H1 (cell line): ENCODE measurements at regions not wholly inside any gene's neighbourhood (a gene's known extent, or its start where the extent isn't known, plus 50 kb on each side); places are given as distances from the start of the nearest gene placed in this dataset.
A peak's percentile ranks its signal among the peaks of the same experiment; 100 is the strongest.

ENCODE experiments used
- CTCF ChIA-PET: fragments of 300-600 bp; sonication (Branson Sonifier 250); formaldehyde crosslinking; loops from one replicate; lab custom pipeline; 2021; ENCODE audit not compliant: partially characterized antibody; lab: Charles Lee
- POLR2A ChIA-PET: fragments of 300-600 bp; sonication (Branson Sonifier 250); formaldehyde crosslinking; loops from one replicate; lab custom pipeline; 2021; ENCODE audit warnings: inconsistent platforms; ENCODE audit not compliant: partially characterized antibody; lab: Charles Lee
- DNase-seq, 2 experiments: peaks; one replicate each; pipeline versions ENCODE4 v3.0.0 to v3.0.0-alpha.2; 2010 to 2022; ENCODE audit warnings: low spot score in 2 of 2, low read depth in 1 of 2, mixed read lengths in 1 of 2
- FAIRE-seq: peaks from 2 replicates; lab custom pipeline; 2011; peaks lifted over from hg19 to GRCh38; lab: Jason Lieb, UNC
- H2AFZ ChIP-seq: 2 replicates; pipeline ENCODE4 v1.8.1; 2012; ENCODE audit warnings: low read length, inconsistent platforms
- H2AK5ac ChIP-seq: 2 replicates; pipeline ENCODE4 v1.6.1; 2013; ENCODE audit warnings: low read depth, low read length
- H2BK120ac ChIP-seq: replicated peaks from 2 replicates; pipeline ENCODE3; 2013; ENCODE audit warnings: low read depth, low read length, inconsistent platforms
- H2BK12ac ChIP-seq: 2 replicates; pipeline ENCODE4 v1.6.1; 2013; ENCODE audit warnings: low read depth, low read length
- H2BK15ac ChIP-seq: 2 replicates; pipeline ENCODE4 v1.6.1; 2013; ENCODE audit warnings: low read length
- H2BK20ac ChIP-seq: 2 replicates; pipeline ENCODE4 v1.6.1; 2013; ENCODE audit warnings: low read length
- H2BK5ac ChIP-seq: 2 replicates; pipeline ENCODE4 v1.6.1; 2013; ENCODE audit warnings: low read depth, low read length
- H3K14ac ChIP-seq: 2 replicates; pipeline ENCODE4 v1.6.1; 2013; ENCODE audit warnings: inconsistent platforms; ENCODE audit not compliant: insufficient read length
- H3K18ac ChIP-seq: 2 replicates; pipeline ENCODE4 v1.6.1; 2013; ENCODE audit warnings: low read length; ENCODE audit errors: extremely low read depth
- H3K23ac ChIP-seq: 2 replicates; pipeline ENCODE4 v1.6.1; 2013; ENCODE audit warnings: inconsistent platforms; ENCODE audit not compliant: insufficient read length
- H3K23me2 ChIP-seq: 2 replicates; pipeline ENCODE4 v1.6.1; 2013; ENCODE audit warnings: low read depth, low read length
- H3K27ac ChIP-seq: 2 replicates; pipeline ENCODE4 v1.6.1; 2011; ENCODE audit warnings: low read depth, low read length, inconsistent platforms
- H3K27me3 ChIP-seq, 4 experiments: replicated peaks in 1 of 4; 1 replicate in 1 of 4; 2 replicates in 3 of 4; pipeline versions ENCODE4 v1.6.1 to v1.8.1; 2011 to 2013; ENCODE audit warnings: low read length in 3 of 4, mild to moderate bottlenecking in 3 of 4, inconsistent platforms in 2 of 4, mixed read lengths in 2 of 4, moderate library complexity in 1 of 4; ENCODE audit not compliant: control insufficient read depth in 3 of 4, insufficient read depth in 3 of 4; ENCODE audit errors: extremely low read depth in 1 of 4
- H3K36me3 ChIP-seq, 4 experiments: 2 replicates each; pipeline versions ENCODE4 v1.6.1 to v1.8.1; 2011 to 2013; ENCODE audit warnings: mild to moderate bottlenecking in 4 of 4, low read length in 3 of 4, moderate library complexity in 2 of 4, control low read depth in 1 of 4, inconsistent platforms in 1 of 4; ENCODE audit not compliant: insufficient read depth in 4 of 4, control insufficient read depth in 2 of 4
- H3K4ac ChIP-seq: replicated peaks from 2 replicates; pipeline ENCODE3; 2013; ENCODE audit warnings: low read length, low read depth, mixed read lengths, inconsistent platforms; ENCODE audit not compliant: insufficient read length
- H3K4me1 ChIP-seq, 4 experiments: replicated peaks in 1 of 4; 1 replicate in 1 of 4; 2 replicates in 3 of 4; pipeline versions ENCODE4 v1.6.1 to v1.8.1; 2011 to 2013; ENCODE audit warnings: low read length in 3 of 4, inconsistent platforms in 2 of 4, mixed read lengths in 1 of 4; ENCODE audit not compliant: insufficient read depth in 4 of 4, control insufficient read depth in 3 of 4
- H3K4me2 ChIP-seq, 2 experiments: 2 replicates each; pipeline versions ENCODE4 v1.6.1 to v1.8.1; 2011 to 2013; ENCODE audit warnings: low read depth in 2 of 2, low read length in 2 of 2, control low read depth in 1 of 2, inconsistent platforms in 1 of 2, mild to moderate bottlenecking in 1 of 2; ENCODE audit not compliant: insufficient read depth in 1 of 2
- H3K4me3 ChIP-seq, 4 experiments: fragments of 200-600, 300-600 bp in 1 of 4; sonication (generic), shearing (Covaris generic), sonication (Bioruptor Twin) in 1 of 4; 2 replicates each; pipeline versions ENCODE4 v1.5.1 to v1.8.1; 2011 to 2016; ENCODE audit warnings: low read length in 4 of 4, low read depth in 3 of 4, control low read depth in 2 of 4, inconsistent platforms in 2 of 4, mild to moderate bottlenecking in 2 of 4, mixed read lengths in 1 of 4, moderate library complexity in 1 of 4; ENCODE audit not compliant: insufficient read depth in 2 of 4; ENCODE audit errors: extremely low read depth in 1 of 4
- H3K56ac ChIP-seq: replicated peaks from 2 replicates; pipeline ENCODE3; 2013; ENCODE audit warnings: low read depth, mild to moderate bottlenecking, mixed read lengths, low read length, inconsistent platforms; ENCODE audit not compliant: insufficient read length
- H3K79me1 ChIP-seq: 2 replicates; pipeline ENCODE4 v1.6.1; 2013; ENCODE audit warnings: low read depth, low read length, control low read depth
- H3K79me2 ChIP-seq, 2 experiments: 2 replicates each; pipeline versions ENCODE4 v1.6.1 to v1.8.1; 2012 to 2013; ENCODE audit warnings: low read length in 2 of 2, mild to moderate bottlenecking in 2 of 2, inconsistent platforms in 1 of 2; ENCODE audit not compliant: insufficient read depth in 2 of 2, control insufficient read depth in 1 of 2
- H3K9ac ChIP-seq, 4 experiments: replicated peaks in 1 of 4; 1 replicate in 1 of 4; 2 replicates in 3 of 4; pipeline versions ENCODE4 v1.6.1 to v1.8.1; 2011 to 2013; ENCODE audit warnings: low read depth in 3 of 4, low read length in 3 of 4, control low read depth in 2 of 4, mild to moderate bottlenecking in 2 of 4, moderate library complexity in 2 of 4, inconsistent platforms in 1 of 4; ENCODE audit errors: extremely low read depth in 1 of 4
- H3K9me3 ChIP-seq, 2 experiments: 2 replicates each; pipeline versions ENCODE4 v1.6.1 to v1.8.1; 2012 to 2013; ENCODE audit warnings: mild to moderate bottlenecking in 2 of 2, moderate library complexity in 2 of 2, control low read depth in 1 of 2, inconsistent platforms in 1 of 2, low read depth in 1 of 2, low read length in 1 of 2, mixed read lengths in 1 of 2; ENCODE audit not compliant: insufficient read depth in 2 of 2
- H4K20me1 ChIP-seq, 2 experiments: replicated peaks in 1 of 2; 2 replicates each; pipeline versions ENCODE3 to v1.8.1; 2011 to 2013; ENCODE audit warnings: inconsistent platforms in 2 of 2, low read length in 2 of 2, mild to moderate bottlenecking in 1 of 2; ENCODE audit not compliant: insufficient read depth in 2 of 2, control insufficient read depth in 1 of 2
- H4K5ac ChIP-seq: 2 replicates; pipeline ENCODE4 v1.6.1; 2013; ENCODE audit warnings: low read length, low read depth, mixed read lengths, inconsistent platforms; ENCODE audit not compliant: insufficient read length
- H4K8ac ChIP-seq: 2 replicates; pipeline ENCODE4 v1.8.0; 2013; ENCODE audit warnings: mild to moderate bottlenecking, moderate library complexity, low read length, inconsistent platforms; ENCODE audit not compliant: insufficient read depth; ENCODE audit errors: extremely low read depth
- H4K91ac ChIP-seq: replicated peaks from 2 replicates; pipeline ENCODE3; 2013; ENCODE audit warnings: low read length, mixed read lengths, inconsistent platforms; ENCODE audit not compliant: insufficient read length
- CEBPB ChIP-seq: IDR thresholded peaks from 2 replicates; pipeline ENCODE4 v1.6.1; 2012; ENCODE audit warnings: low read depth, low read length
- FOSL1 ChIP-seq: IDR thresholded peaks from 2 replicates; pipeline ENCODE4 v1.6.1; 2011; ENCODE audit warnings: mild to moderate bottlenecking, low read depth, low read length, moderate library complexity; ENCODE audit not compliant: insufficient read depth
- JUN ChIP-seq: IDR thresholded peaks from 2 replicates; pipeline ENCODE4 v1.6.1; 2011; ENCODE audit warnings: low read depth, mild to moderate bottlenecking, improper control_type of control experiment, low read length
- KDM1A ChIP-seq: fragments of 200-600, 300-600 bp; sonication (generic); IDR thresholded peaks from 2 replicates; pipeline ENCODE4 v1.7.1; 2016; ENCODE audit warnings: mild to moderate bottlenecking, low read length, borderline replicate concordance
- POLR2A ChIP-seq, 2 experiments: IDR thresholded peaks; 1 replicate in 1 of 2; 2 replicates in 1 of 2; pipeline ENCODE4 v1.6.1; 2011; ENCODE audit warnings: low read depth in 2 of 2, low read length in 2 of 2, mild to moderate bottlenecking in 2 of 2; ENCODE audit errors: control extremely low read depth in 1 of 2
- POLR2AphosphoS5 ChIP-seq: IDR thresholded peaks from 2 replicates; pipeline ENCODE4 v1.6.1; 2011; ENCODE audit warnings: low read depth, low read length
- SAP30 ChIP-seq: fragments of 300-600 bp; sonication (generic); IDR thresholded peaks from 2 replicates; pipeline ENCODE4 v1.7.1; 2012; ENCODE audit warnings: low read length, moderate library complexity, mild to moderate bottlenecking, inconsistent platforms; ENCODE audit not compliant: insufficient read depth, insufficient replicate concordance
- SIRT6 ChIP-seq: IDR thresholded peaks from one replicate; pipeline ENCODE4 v1.7.1; 2012; ENCODE audit warnings: low read length, inconsistent platforms
- SIX5 ChIP-seq: IDR thresholded peaks from 2 replicates; pipeline ENCODE4 v1.6.1; 2011; ENCODE audit warnings: mild to moderate bottlenecking, low read depth, low read length
- SRF ChIP-seq: IDR thresholded peaks from 2 replicates; pipeline ENCODE4 v1.6.1; 2011; ENCODE audit warnings: mild to moderate bottlenecking, low read depth, low read length, moderate library complexity
- WGBS, 2 experiments: shearing (Covaris generic) in 1 of 2; methylation state at CpG; one replicate each; pipeline versions ENCODE4 v1.1.6 to v1.1.7; 2013 to 2015; ENCODE audit warnings: low lambda C conversion rate in 2 of 2, mixed read lengths in 2 of 2, inconsistent platforms in 1 of 2, low coverage in 1 of 2, missing lambda C conversion rate in 1 of 2; ENCODE audit not compliant: insufficient replicate concordance in 2 of 2, insufficient coverage in 1 of 2, insufficient read length in 1 of 2; ENCODE audit errors: extremely low coverage in 1 of 2, missing lambda C conversion rate in 1 of 2; 5-methylcytosine and 5-hydroxymethylcytosine counted together

- Histone ChIP-seq H3K9me3 (peaks cover 15 to 16% of the 10 kb centered on the region in 2 experiments), H3K23ac (no peak overlapping the region), H3K56ac (no peak overlapping the region), H3K79me2 (no peaks in the 10 kb centered on the region), H2BK15ac (no peak overlapping the region), H3K18ac (no peak overlapping the region), H3K9ac (no peak overlapping the region), H2BK20ac (no peak overlapping the region), H2AK5ac (no peak overlapping the region), H3K14ac (no peak overlapping the region), H4K8ac (no peak overlapping the region), H3K36me3 (no peaks in the 10 kb centered on the region), H2AFZ (no peak overlapping the region), H3K79me1 (no peaks in the 10 kb centered on the region), H3K4me3 (no peak overlapping the region), H3K4me1 (peaks cover 0 to 6% (median 3%) of the 10 kb centered on the region in 4 experiments; a peak in 4 of 7 replicates), H2BK5ac (no peak overlapping the region), H4K91ac (no peak overlapping the region), H3K27me3 (no peaks in the 10 kb centered on the region; a peak in 2 of 7 replicates), H3K23me2 (no peaks in the 10 kb centered on the region), H2BK120ac (no peak overlapping the region), H4K20me1 (no peaks in the 10 kb centered on the region), H2BK12ac (no peak overlapping the region), H3K4me2 (no peak overlapping the region), H3K4ac (no peak overlapping the region), H4K5ac (no peak overlapping the region), H3K27ac (no peak overlapping the region)
- 92% methylated on average over 10 of the region's 10 CpGs; no CpG with 5 or more reads in 1 of the 2 experiments for WGBS, 2 experiments
- FAIRE-seq (no peak), DNase-seq (peak in 1 of 2 experiments; percentile 36)
- CTCF ChIA-PET = no interaction called here
- POLR2A ChIA-PET = no interaction called here
- no peak for TF ChIP-seq SRF
- no peak for TF ChIP-seq SIX5
- TF ChIP-seq POLR2AphosphoS5 = no peak
- no peak for TF ChIP-seq JUN
- TF ChIP-seq CEBPB = no peak
- no peak for TF ChIP-seq FOSL1
- no peak for TF ChIP-seq SAP30
- TF ChIP-seq KDM1A = no peak
- TF ChIP-seq SIRT6 = no peak
- TF ChIP-seq POLR2A (IDR thresholded peaks at IDR 0.05; ENCODE audit: control extremely low read depth in 1 of 2, low read depth in 2 of 2, low read length in 2 of 2) = no peak
Observed at GRCh38 chr2:239881031-239881471, 144.1 kb downstream of the NDUFA10 start.
